Neural cell (in vitro differentiated cells): ENCODE measurements at regions not wholly inside any gene's neighbourhood (a gene's known extent, or its start where the extent isn't known, plus 50 kb on each side); places are given as distances from the start of the nearest gene placed in this dataset.

Experiments used
- CTCF ChIP-seq: fragments of 450-650 bp; IDR thresholded peaks from 2 replicates; pipeline ENCODE4 v1.5.1; 2014; ENCODE audit warnings: antibody characterized with exemption, mild to moderate bottlenecking, moderate library complexity; ENCODE audit not compliant: poor library complexity, severe bottlenecking
- EZH2 ChIP-seq: fragments of 200-600, 300-800 bp; shearing (Covaris generic), sonication (generic); IDR thresholded peaks from 2 replicates; pipeline ENCODE4 v1.6.1; 2014; ENCODE audit warnings: antibody characterized with exemption, low read length, borderline replicate concordance, mild to moderate bottlenecking; ENCODE audit not compliant: insufficient read depth, poor library complexity, severe bottlenecking
- POLR2AphosphoS5 ChIP-seq: IDR thresholded peaks from 2 replicates; pipeline ENCODE4 v1.6.1; 2012

GRCh38 chr2:238602223-238602960 lies 175.7 kb downstream of the ASB1 start:
- no peak for TF ChIP-seq POLR2AphosphoS5
- TF ChIP-seq CTCF, result no peak
- TF ChIP-seq EZH2, result no peak
